H1 (cell line): ENCODE measurements at regions not wholly inside any gene's neighbourhood (a gene's known extent, or its start where the extent isn't known, plus 50 kb on each side); places are given as distances from the start of the nearest gene placed in this dataset.

ENCODE experiments used
- CTCF ChIA-PET: fragments of 300-600 bp; sonication (Branson Sonifier 250); formaldehyde crosslinking; loops from one replicate; lab custom pipeline; 2021; ENCODE audit not compliant: partially characterized antibody; lab: Charles Lee
- POLR2A ChIA-PET: fragments of 300-600 bp; sonication (Branson Sonifier 250); formaldehyde crosslinking; loops from one replicate; lab custom pipeline; 2021; ENCODE audit warnings: inconsistent platforms; ENCODE audit not compliant: partially characterized antibody; lab: Charles Lee
- DNase-seq, 2 experiments: peaks; one replicate each; pipeline versions ENCODE4 v3.0.0 to v3.0.0-alpha.2; 2010 to 2022; ENCODE audit warnings: low spot score in 2 of 2, low read depth in 1 of 2, mixed read lengths in 1 of 2
- FAIRE-seq: peaks from 2 replicates; lab custom pipeline; 2011; peaks lifted over from hg19 to GRCh38; lab: Jason Lieb, UNC
- H2AFZ ChIP-seq: 2 replicates; pipeline ENCODE4 v1.8.1; 2012; ENCODE audit warnings: low read length, inconsistent platforms
- H2AK5ac ChIP-seq: 2 replicates; pipeline ENCODE4 v1.6.1; 2013; ENCODE audit warnings: low read depth, low read length
- H2BK120ac ChIP-seq: replicated peaks from 2 replicates; pipeline ENCODE3; 2013; ENCODE audit warnings: low read depth, low read length, inconsistent platforms
- H2BK12ac ChIP-seq: 2 replicates; pipeline ENCODE4 v1.6.1; 2013; ENCODE audit warnings: low read depth, low read length
- H2BK15ac ChIP-seq: 2 replicates; pipeline ENCODE4 v1.6.1; 2013; ENCODE audit warnings: low read length
- H2BK20ac ChIP-seq: 2 replicates; pipeline ENCODE4 v1.6.1; 2013; ENCODE audit warnings: low read length
- H2BK5ac ChIP-seq: 2 replicates; pipeline ENCODE4 v1.6.1; 2013; ENCODE audit warnings: low read depth, low read length
- H3K14ac ChIP-seq: 2 replicates; pipeline ENCODE4 v1.6.1; 2013; ENCODE audit warnings: inconsistent platforms; ENCODE audit not compliant: insufficient read length
- H3K18ac ChIP-seq: 2 replicates; pipeline ENCODE4 v1.6.1; 2013; ENCODE audit warnings: low read length; ENCODE audit errors: extremely low read depth
- H3K23ac ChIP-seq: 2 replicates; pipeline ENCODE4 v1.6.1; 2013; ENCODE audit warnings: inconsistent platforms; ENCODE audit not compliant: insufficient read length
- H3K23me2 ChIP-seq: 2 replicates; pipeline ENCODE4 v1.6.1; 2013; ENCODE audit warnings: low read depth, low read length
- H3K27ac ChIP-seq: 2 replicates; pipeline ENCODE4 v1.6.1; 2011; ENCODE audit warnings: low read depth, low read length, inconsistent platforms
- H3K27me3 ChIP-seq, 4 experiments: replicated peaks in 1 of 4; 1 replicate in 1 of 4; 2 replicates in 3 of 4; pipeline versions ENCODE4 v1.6.1 to v1.8.1; 2011 to 2013; ENCODE audit warnings: low read length in 3 of 4, mild to moderate bottlenecking in 3 of 4, inconsistent platforms in 2 of 4, mixed read lengths in 2 of 4, moderate library complexity in 1 of 4; ENCODE audit not compliant: control insufficient read depth in 3 of 4, insufficient read depth in 3 of 4; ENCODE audit errors: extremely low read depth in 1 of 4
- H3K36me3 ChIP-seq, 4 experiments: 2 replicates each; pipeline versions ENCODE4 v1.6.1 to v1.8.1; 2011 to 2013; ENCODE audit warnings: mild to moderate bottlenecking in 4 of 4, low read length in 3 of 4, moderate library complexity in 2 of 4, control low read depth in 1 of 4, inconsistent platforms in 1 of 4; ENCODE audit not compliant: insufficient read depth in 4 of 4, control insufficient read depth in 2 of 4
- H3K4ac ChIP-seq: replicated peaks from 2 replicates; pipeline ENCODE3; 2013; ENCODE audit warnings: low read length, low read depth, mixed read lengths, inconsistent platforms; ENCODE audit not compliant: insufficient read length
- H3K4me1 ChIP-seq, 4 experiments: replicated peaks in 1 of 4; 1 replicate in 1 of 4; 2 replicates in 3 of 4; pipeline versions ENCODE4 v1.6.1 to v1.8.1; 2011 to 2013; ENCODE audit warnings: low read length in 3 of 4, inconsistent platforms in 2 of 4, mixed read lengths in 1 of 4; ENCODE audit not compliant: insufficient read depth in 4 of 4, control insufficient read depth in 3 of 4
- H3K4me2 ChIP-seq, 2 experiments: 2 replicates each; pipeline versions ENCODE4 v1.6.1 to v1.8.1; 2011 to 2013; ENCODE audit warnings: low read depth in 2 of 2, low read length in 2 of 2, control low read depth in 1 of 2, inconsistent platforms in 1 of 2, mild to moderate bottlenecking in 1 of 2; ENCODE audit not compliant: insufficient read depth in 1 of 2
- H3K4me3 ChIP-seq, 4 experiments: fragments of 200-600, 300-600 bp in 1 of 4; sonication (generic), shearing (Covaris generic), sonication (Bioruptor Twin) in 1 of 4; 2 replicates each; pipeline versions ENCODE4 v1.5.1 to v1.8.1; 2011 to 2016; ENCODE audit warnings: low read length in 4 of 4, low read depth in 3 of 4, control low read depth in 2 of 4, inconsistent platforms in 2 of 4, mild to moderate bottlenecking in 2 of 4, mixed read lengths in 1 of 4, moderate library complexity in 1 of 4; ENCODE audit not compliant: insufficient read depth in 2 of 4; ENCODE audit errors: extremely low read depth in 1 of 4
- H3K56ac ChIP-seq: replicated peaks from 2 replicates; pipeline ENCODE3; 2013; ENCODE audit warnings: low read depth, mild to moderate bottlenecking, mixed read lengths, low read length, inconsistent platforms; ENCODE audit not compliant: insufficient read length
- H3K79me1 ChIP-seq: 2 replicates; pipeline ENCODE4 v1.6.1; 2013; ENCODE audit warnings: low read depth, low read length, control low read depth
- H3K79me2 ChIP-seq, 2 experiments: 2 replicates each; pipeline versions ENCODE4 v1.6.1 to v1.8.1; 2012 to 2013; ENCODE audit warnings: low read length in 2 of 2, mild to moderate bottlenecking in 2 of 2, inconsistent platforms in 1 of 2; ENCODE audit not compliant: insufficient read depth in 2 of 2, control insufficient read depth in 1 of 2
- H3K9ac ChIP-seq, 4 experiments: replicated peaks in 1 of 4; 1 replicate in 1 of 4; 2 replicates in 3 of 4; pipeline versions ENCODE4 v1.6.1 to v1.8.1; 2011 to 2013; ENCODE audit warnings: low read depth in 3 of 4, low read length in 3 of 4, control low read depth in 2 of 4, mild to moderate bottlenecking in 2 of 4, moderate library complexity in 2 of 4, inconsistent platforms in 1 of 4; ENCODE audit errors: extremely low read depth in 1 of 4
- H3K9me3 ChIP-seq, 2 experiments: 2 replicates each; pipeline versions ENCODE4 v1.6.1 to v1.8.1; 2012 to 2013; ENCODE audit warnings: mild to moderate bottlenecking in 2 of 2, moderate library complexity in 2 of 2, control low read depth in 1 of 2, inconsistent platforms in 1 of 2, low read depth in 1 of 2, low read length in 1 of 2, mixed read lengths in 1 of 2; ENCODE audit not compliant: insufficient read depth in 2 of 2
- H4K20me1 ChIP-seq, 2 experiments: replicated peaks in 1 of 2; 2 replicates each; pipeline versions ENCODE3 to v1.8.1; 2011 to 2013; ENCODE audit warnings: inconsistent platforms in 2 of 2, low read length in 2 of 2, mild to moderate bottlenecking in 1 of 2; ENCODE audit not compliant: insufficient read depth in 2 of 2, control insufficient read depth in 1 of 2
- H4K5ac ChIP-seq: 2 replicates; pipeline ENCODE4 v1.6.1; 2013; ENCODE audit warnings: low read length, low read depth, mixed read lengths, inconsistent platforms; ENCODE audit not compliant: insufficient read length
- H4K8ac ChIP-seq: 2 replicates; pipeline ENCODE4 v1.8.0; 2013; ENCODE audit warnings: mild to moderate bottlenecking, moderate library complexity, low read length, inconsistent platforms; ENCODE audit not compliant: insufficient read depth; ENCODE audit errors: extremely low read depth
- H4K91ac ChIP-seq: replicated peaks from 2 replicates; pipeline ENCODE3; 2013; ENCODE audit warnings: low read length, mixed read lengths, inconsistent platforms; ENCODE audit not compliant: insufficient read length
- CBX5 ChIP-seq: fragments of 300-800, 300-1000 bp; sonication (generic); IDR thresholded peaks from 2 replicates; pipeline ENCODE4 v1.7.1; 2016; ENCODE audit warnings: antibody characterized with exemption, low read length, low read depth
- CBX8 ChIP-seq: fragments of 300-800, 300-1000 bp; sonication (generic); IDR thresholded peaks from 2 replicates; pipeline ENCODE4 v1.7.1; 2016; ENCODE audit warnings: low read depth, low read length, borderline replicate concordance
- CEBPB ChIP-seq: IDR thresholded peaks from 2 replicates; pipeline ENCODE4 v1.6.1; 2012; ENCODE audit warnings: low read depth, low read length
- CREB1 ChIP-seq: IDR thresholded peaks from 2 replicates; pipeline ENCODE4 v1.6.1; 2012; ENCODE audit warnings: inconsistent platforms
- EGR1 ChIP-seq: IDR thresholded peaks from 2 replicates; pipeline ENCODE4 v1.6.1; 2011; ENCODE audit warnings: low read depth, low read length, borderline replicate concordance
- EZH2 ChIP-seq: fragments of 200-600 bp; sonication (generic); IDR thresholded peaks from 2 replicates; pipeline ENCODE4 v1.7.1; 2012; ENCODE audit warnings: low read depth, mild to moderate bottlenecking, moderate library complexity, low read length, inconsistent platforms; ENCODE audit not compliant: severe bottlenecking
- GABPA ChIP-seq: IDR thresholded peaks from 2 replicates; pipeline ENCODE4 v1.6.1; 2011; ENCODE audit warnings: mild to moderate bottlenecking, low read length, moderate library complexity, borderline replicate concordance; ENCODE audit not compliant: insufficient read depth
- HDAC2 ChIP-seq, 2 experiments: fragments of 300-600 bp in 1 of 2; sonication (generic) in 1 of 2; IDR thresholded peaks; 2 replicates each; pipeline ENCODE4 v1.6.1; 2011 to 2012; ENCODE audit warnings: low read depth in 2 of 2, low read length in 2 of 2, mild to moderate bottlenecking in 2 of 2, moderate library complexity in 2 of 2, borderline replicate concordance in 1 of 2, inconsistent platforms in 1 of 2
- NRF1 ChIP-seq: IDR thresholded peaks from 2 replicates; pipeline ENCODE4 v1.6.1; 2011; ENCODE audit warnings: mild to moderate bottlenecking, low read depth, low read length, improper control_type of control experiment
- PHF8 ChIP-seq: fragments of 200-600 bp; sonication (generic); conservative IDR thresholded peaks from 2 replicates; pipeline ENCODE4 v1.7.1; 2012; ENCODE audit warnings: low read depth, mild to moderate bottlenecking, inconsistent platforms, low read length, moderate library complexity
- SRF ChIP-seq: IDR thresholded peaks from 2 replicates; pipeline ENCODE4 v1.6.1; 2011; ENCODE audit warnings: mild to moderate bottlenecking, low read depth, low read length, moderate library complexity
- WGBS, 2 experiments: shearing (Covaris generic) in 1 of 2; methylation state at CpG; one replicate each; pipeline versions ENCODE4 v1.1.6 to v1.1.7; 2013 to 2015; ENCODE audit warnings: low lambda C conversion rate in 2 of 2, mixed read lengths in 2 of 2, inconsistent platforms in 1 of 2, low coverage in 1 of 2, missing lambda C conversion rate in 1 of 2; ENCODE audit not compliant: insufficient replicate concordance in 2 of 2, insufficient coverage in 1 of 2, insufficient read length in 1 of 2; ENCODE audit errors: extremely low coverage in 1 of 2, missing lambda C conversion rate in 1 of 2; 5-methylcytosine and 5-hydroxymethylcytosine counted together
- TF ChIP-seq, protein P1 (sequence below): IDR thresholded peaks from 2 replicates; pipeline ENCODE4 v1.6.1; 2012; ENCODE audit warnings: low read length, inconsistent platforms

- Histone ChIP-seq H4K20me1 (no peaks in the 10 kb centered on the region), H3K4ac (no peak overlapping the region), H2BK120ac (no peak overlapping the region), H3K14ac (no peak overlapping the region), H3K56ac (no peak overlapping the region), H4K5ac (no peak overlapping the region), H3K79me2 (no peaks in the 10 kb centered on the region), H3K9ac (no peak overlapping the region), H2BK5ac (no peak overlapping the region), H3K23me2 (no peaks in the 10 kb centered on the region; the same call in 1 of the 2 replicates), H3K27ac (no peak overlapping the region), H3K4me2 (no peak overlapping the region), H3K27me3 (no peaks in the 10 kb centered on the region), H3K79me1 (no peaks in the 10 kb centered on the region), H2BK15ac (no peak overlapping the region), H4K91ac (no peak overlapping the region), H3K4me1 (no peaks in the 10 kb centered on the region), H2AK5ac (no peak overlapping the region), H2BK20ac (no peak overlapping the region), H3K9me3 (no peaks in the 10 kb centered on the region), H3K18ac (no peak overlapping the region), H3K23ac (no peak overlapping the region), H3K36me3 (no peaks in the 10 kb centered on the region), H2AFZ (no peak overlapping the region), H3K4me3 (no peak overlapping the region), H4K8ac (no peak overlapping the region), H2BK12ac (no peak overlapping the region)
- FAIRE-seq (no peak), DNase-seq (no peak)
- 49 to 100% methylated on average over 1 to 3 of the region's 3 CpGs for WGBS, 2 experiments
- POLR2A ChIA-PET, result no interaction called here
- CTCF ChIA-PET, result interaction anchor here (0.6 kb wide), 1 partner anchor 22 kb away, joined by 3 read pairs; no protein-coding TSS in a partner anchor
- TF ChIP-seq HDAC2 (IDR thresholded peaks at IDR 0.05; ENCODE audit: borderline replicate concordance in 1 of 2, low read depth in 2 of 2, low read length in 2 of 2) (no peak), EGR1 (no peak), CBX8 (no peak), CEBPB (no peak), NRF1 (no peak), GABPA (no peak), CBX5 (no peak), SRF (no peak), EZH2 (no peak), CREB1 (no peak), PHF8 (no peak)
- TF ChIP-seq, protein P1, sequence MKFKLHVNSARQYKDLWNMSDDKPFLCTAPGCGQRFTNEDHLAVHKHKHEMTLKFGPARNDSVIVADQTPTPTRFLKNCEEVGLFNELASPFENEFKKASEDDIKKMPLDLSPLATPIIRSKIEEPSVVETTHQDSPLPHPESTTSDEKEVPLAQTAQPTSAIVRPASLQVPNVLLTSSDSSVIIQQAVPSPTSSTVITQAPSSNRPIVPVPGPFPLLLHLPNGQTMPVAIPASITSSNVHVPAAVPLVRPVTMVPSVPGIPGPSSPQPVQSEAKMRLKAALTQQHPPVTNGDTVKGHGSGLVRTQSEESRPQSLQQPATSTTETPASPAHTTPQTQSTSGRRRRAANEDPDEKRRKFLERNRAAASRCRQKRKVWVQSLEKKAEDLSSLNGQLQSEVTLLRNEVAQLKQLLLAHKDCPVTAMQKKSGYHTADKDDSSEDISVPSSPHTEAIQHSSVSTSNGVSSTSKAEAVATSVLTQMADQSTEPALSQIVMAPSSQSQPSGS, result no peak
Measured at GRCh38 chr16:63602206-63602927, 1519.5 kb downstream of the CDH11 start.
